Neutrophil (primary cell): ENCODE measurements at regions not wholly inside any gene's neighbourhood (a gene's known extent, or its start where the extent isn't known, plus 50 kb on each side); places are given as distances from the start of the nearest gene placed in this dataset.

ENCODE experiments used
- H3K27ac ChIP-seq: fragments of 200-600 bp; sonication (generic); 2 replicates; pipeline ENCODE4 v1.5.1; 2016; ENCODE audit warnings: mild to moderate bottlenecking, moderate library complexity
- H3K27me3 ChIP-seq: fragments of 200-600 bp; sonication (generic); 2 replicates; pipeline ENCODE4 v1.6.0; 2016; ENCODE audit warnings: mild to moderate bottlenecking
- H3K36me3 ChIP-seq: fragments of 200-600 bp; sonication (generic); 2 replicates; pipeline ENCODE4 v1.5.1; 2017
- H3K4me1 ChIP-seq, 2 experiments: fragments of 200-600 bp in 1 of 2; sonication (generic) in 1 of 2; 1 replicate in 1 of 2; 2 replicates in 1 of 2; pipeline versions ENCODE4 v1.5.1 to v1.6.1; 2013 to 2016; ENCODE audit warnings: low read depth in 1 of 2, low read length in 1 of 2, mild to moderate bottlenecking in 1 of 2, moderate library complexity in 1 of 2; ENCODE audit not compliant: control insufficient read depth in 1 of 2, insufficient read depth in 1 of 2
- H3K4me3 ChIP-seq, 2 experiments: fragments of 200-600 bp in 1 of 2; sonication (generic) in 1 of 2; 1 replicate in 1 of 2; 2 replicates in 1 of 2; pipeline ENCODE4 v1.5.1; 2013 to 2016; ENCODE audit warnings: low read depth in 1 of 2, low read length in 1 of 2, mild to moderate bottlenecking in 1 of 2, moderate library complexity in 1 of 2
- H3K9me3 ChIP-seq: fragments of 200-600 bp; sonication (generic); 2 replicates; pipeline ENCODE4 v1.5.1; 2016
- TF ChIP-seq, protein P1 (sequence below): fragments of 200-600 bp; sonication (generic); IDR thresholded peaks from 2 replicates; pipeline ENCODE4 v1.5.1; 2016; ENCODE audit warnings: antibody characterized with exemption

DNA sequence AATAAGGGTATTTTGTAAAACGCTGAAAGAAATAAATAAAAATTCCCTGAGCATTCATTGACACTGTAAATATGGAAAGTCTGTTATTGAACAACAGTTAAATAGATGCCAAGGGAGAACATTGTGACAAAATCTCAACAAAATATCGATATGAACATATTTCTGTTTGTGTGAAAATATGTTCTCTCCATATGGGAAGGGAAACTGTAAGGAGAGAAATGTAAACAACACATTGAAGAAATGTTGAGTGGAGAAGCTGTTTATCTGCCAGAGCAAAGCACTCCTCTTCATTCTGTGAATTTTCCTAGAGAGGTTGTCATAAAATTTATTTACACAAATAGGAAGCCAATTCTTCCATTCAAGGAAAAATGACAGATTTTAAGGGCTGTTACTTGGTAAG, 57.1 kb upstream of the EOMES start:
- H3K9me3 ChIP-seq = no peaks in the 10 kb centered on the region
- no peak overlapping the region for H3K4me3 ChIP-seq
- no peaks in the 10 kb centered on the region for H3K27me3 ChIP-seq
- TF ChIP-seq, protein P1, sequence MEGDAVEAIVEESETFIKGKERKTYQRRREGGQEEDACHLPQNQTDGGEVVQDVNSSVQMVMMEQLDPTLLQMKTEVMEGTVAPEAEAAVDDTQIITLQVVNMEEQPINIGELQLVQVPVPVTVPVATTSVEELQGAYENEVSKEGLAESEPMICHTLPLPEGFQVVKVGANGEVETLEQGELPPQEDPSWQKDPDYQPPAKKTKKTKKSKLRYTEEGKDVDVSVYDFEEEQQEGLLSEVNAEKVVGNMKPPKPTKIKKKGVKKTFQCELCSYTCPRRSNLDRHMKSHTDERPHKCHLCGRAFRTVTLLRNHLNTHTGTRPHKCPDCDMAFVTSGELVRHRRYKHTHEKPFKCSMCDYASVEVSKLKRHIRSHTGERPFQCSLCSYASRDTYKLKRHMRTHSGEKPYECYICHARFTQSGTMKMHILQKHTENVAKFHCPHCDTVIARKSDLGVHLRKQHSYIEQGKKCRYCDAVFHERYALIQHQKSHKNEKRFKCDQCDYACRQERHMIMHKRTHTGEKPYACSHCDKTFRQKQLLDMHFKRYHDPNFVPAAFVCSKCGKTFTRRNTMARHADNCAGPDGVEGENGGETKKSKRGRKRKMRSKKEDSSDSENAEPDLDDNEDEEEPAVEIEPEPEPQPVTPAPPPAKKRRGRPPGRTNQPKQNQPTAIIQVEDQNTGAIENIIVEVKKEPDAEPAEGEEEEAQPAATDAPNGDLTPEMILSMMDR = no peak
- no peaks in the 10 kb centered on the region for H3K4me1 ChIP-seq
- no peak overlapping the region for H3K27ac ChIP-seq
- no peaks in the 10 kb centered on the region for H3K36me3 ChIP-seq

DNA sequence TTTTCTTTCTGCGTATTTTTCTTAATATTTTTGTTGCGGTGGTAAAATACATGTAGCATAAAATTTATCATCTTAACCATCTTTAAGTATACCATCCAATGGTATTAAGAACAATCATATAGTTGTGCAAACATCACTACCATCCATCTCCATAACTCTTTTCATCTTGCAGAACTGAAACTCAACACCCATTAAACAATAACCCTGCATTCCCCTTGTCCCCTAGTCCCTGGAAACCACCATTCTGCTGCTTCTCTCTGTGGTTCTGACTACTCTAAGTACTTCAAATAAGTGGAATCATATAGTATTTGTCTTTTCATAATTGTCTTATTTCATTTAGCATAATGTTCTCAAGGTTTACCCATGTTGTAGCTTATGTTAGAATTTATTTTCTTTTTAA, 67.3 kb upstream of the EOMES start:
- H3K4me1 ChIP-seq = no peaks in the 10 kb centered on the region
- H3K27ac ChIP-seq = no peak overlapping the region
- TF ChIP-seq, protein P1 = no peak
- no peaks in the 10 kb centered on the region for H3K27me3 ChIP-seq
- no peaks in the 10 kb centered on the region for H3K9me3 ChIP-seq
- H3K36me3 ChIP-seq = no peaks in the 10 kb centered on the region
- no peak overlapping the region for H3K4me3 ChIP-seq

DNA sequence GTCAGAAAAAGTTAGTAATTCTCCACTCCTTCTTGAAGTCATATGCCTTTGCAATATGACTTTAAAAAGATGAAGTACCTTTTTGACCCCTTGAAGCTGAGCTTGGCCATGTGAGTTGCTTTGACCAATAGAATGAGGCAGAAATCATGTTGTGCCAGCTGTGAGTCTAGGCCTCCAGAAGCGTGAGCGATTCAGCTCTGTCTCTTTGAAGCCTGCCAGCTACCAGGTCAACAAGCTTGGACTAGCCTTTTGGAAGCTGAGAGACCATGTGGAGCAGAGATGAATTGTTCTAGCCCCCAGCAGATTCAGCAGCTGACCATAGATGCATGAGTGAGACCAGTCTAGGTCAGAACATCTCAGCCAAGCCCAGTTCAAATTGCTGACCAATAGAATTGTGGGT, 69.8 kb upstream of the EOMES start:
- Histone ChIP-seq H3K4me3 (no peak overlapping the region), H3K27ac (no peak overlapping the region), H3K4me1 (no peaks in the 10 kb centered on the region), H3K27me3 (no peaks in the 10 kb centered on the region), H3K36me3 (no peaks in the 10 kb centered on the region), H3K9me3 (no peaks in the 10 kb centered on the region)
- TF ChIP-seq, protein P1 = no peak

DNA sequence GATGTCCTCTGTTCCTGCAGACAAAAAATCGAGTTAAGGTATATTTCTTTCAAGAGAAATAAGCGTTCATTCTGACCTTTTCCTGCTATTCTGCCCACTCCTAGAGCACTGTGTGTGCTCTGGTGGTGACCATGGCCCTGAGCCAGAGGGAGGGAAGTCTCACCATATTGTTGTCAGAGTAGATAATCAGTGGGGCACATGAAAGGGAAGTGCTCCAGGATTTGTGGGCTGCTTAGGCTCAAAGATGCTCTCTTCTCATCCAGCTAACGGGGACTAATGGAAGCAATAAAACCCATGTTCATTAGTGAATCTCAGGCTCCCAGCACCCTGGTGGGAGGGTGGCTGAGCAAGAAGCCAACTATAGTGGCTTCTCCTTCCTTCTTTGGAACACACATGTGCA, 70.7 kb upstream of the EOMES start:
- H3K27me3 ChIP-seq = no peaks in the 10 kb centered on the region
- no peaks in the 10 kb centered on the region for H3K36me3 ChIP-seq
- no peaks in the 10 kb centered on the region for H3K9me3 ChIP-seq
- H3K4me3 ChIP-seq = no peak overlapping the region
- H3K4me1 ChIP-seq = no peaks in the 10 kb centered on the region
- H3K27ac ChIP-seq = no peak overlapping the region
- TF ChIP-seq, protein P1 = no peak

DNA sequence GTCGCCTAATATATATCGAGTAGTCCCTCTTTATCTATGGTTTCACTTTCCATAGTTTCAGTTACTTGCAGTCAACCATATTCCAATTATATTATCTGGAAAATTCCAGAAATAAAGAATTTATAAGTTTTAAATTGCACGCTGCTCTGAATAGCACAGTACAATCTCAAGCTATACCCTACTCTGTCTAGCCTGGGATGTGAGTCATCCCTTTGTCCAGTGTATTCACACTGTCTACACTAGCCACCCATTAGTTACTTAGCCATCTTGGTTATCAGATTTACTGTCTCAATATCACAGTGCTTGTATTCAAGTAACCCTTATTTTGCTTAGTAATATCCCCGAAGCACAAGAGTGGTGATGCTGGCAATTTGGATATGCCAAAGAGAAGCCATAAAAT, 72.1 kb upstream of the EOMES start:
- Histone ChIP-seq H3K4me3 (no peak overlapping the region), H3K4me1 (no peaks in the 10 kb centered on the region), H3K27ac (no peak overlapping the region), H3K36me3 (no peaks in the 10 kb centered on the region), H3K27me3 (no peaks in the 10 kb centered on the region), H3K9me3 (no peaks in the 10 kb centered on the region)
- TF ChIP-seq, protein P1 = no peak

DNA sequence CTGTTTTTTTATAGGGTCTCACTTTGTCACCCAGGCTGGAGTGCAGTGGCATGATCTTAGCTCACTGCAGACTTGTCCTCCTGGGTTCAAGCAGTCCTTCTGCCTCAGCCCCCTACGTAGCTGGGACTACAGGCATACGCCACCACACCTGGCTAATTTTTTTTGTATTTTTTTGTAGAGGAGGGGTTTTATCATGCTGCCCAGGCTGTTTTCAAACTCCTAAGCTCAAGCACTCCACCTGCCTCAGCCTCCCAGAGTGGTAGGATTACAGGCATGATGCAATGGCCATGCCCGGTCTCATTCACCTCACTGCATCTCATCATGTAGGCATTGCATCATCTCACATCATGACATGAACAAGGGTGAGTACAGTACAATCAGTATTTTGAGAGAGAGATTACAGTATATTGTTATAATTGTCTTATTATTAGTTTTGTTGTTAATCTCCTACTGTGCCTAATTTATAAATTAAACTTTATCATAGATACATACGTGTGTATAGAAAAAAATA, 74.3 kb upstream of the EOMES start:
- Histone ChIP-seq H3K4me3 (no peak overlapping the region), H3K9me3 (no peaks in the 10 kb centered on the region), H3K27ac (no peak overlapping the region), H3K27me3 (no peaks in the 10 kb centered on the region), H3K4me1 (no peaks in the 10 kb centered on the region), H3K36me3 (no peaks in the 10 kb centered on the region)
- TF ChIP-seq, protein P1 = no peak
